Psoas muscle (tissue), 7 donors: ENCODE measurements at regions not wholly inside any gene's neighbourhood (a gene's known extent, or its start where the extent isn't known, plus 50 kb on each side); places are given as distances from the start of the nearest gene placed in this dataset.

Source experiments
- ATAC-seq, 4 donors: fragments of 200-7000 bp; cut with Tn5 transposase; one replicate each; pipeline ENCODE4 v1.9.1; 2020; ENCODE audit warnings: moderate library complexity in 3 of 4, mild to moderate bottlenecking in 2 of 4
- DNase-seq, 2 donors: peaks; one replicate each; pipeline ENCODE4 v3.0.0-alpha.2; 2020
- H3K27ac ChIP-seq: fragments of 200-600 bp; one replicate; pipeline ENCODE4 v1.8.0; 2022
- H3K27me3 ChIP-seq, 3 donors: fragments of 200-600 bp in 1 of 3; one replicate each; pipeline versions ENCODE4 v1.6.1 to v1.8.0; 2013 to 2022; ENCODE audit warnings: low read length in 2 of 3, mild to moderate bottlenecking in 2 of 3, moderate library complexity in 1 of 3; ENCODE audit not compliant: insufficient read depth in 3 of 3
- H3K36me3 ChIP-seq, 2 donors: fragments of 200-600 bp in 1 of 2; one replicate each; pipeline versions ENCODE4 v1.6.1 to v1.8.0; 2013 to 2022; ENCODE audit warnings: low read depth in 1 of 2, mild to moderate bottlenecking in 1 of 2, moderate library complexity in 1 of 2; ENCODE audit not compliant: insufficient read depth in 1 of 2
- H3K4me1 ChIP-seq: fragments of 200-600 bp; one replicate; pipeline ENCODE4 v1.8.0; 2022
- H3K4me3 ChIP-seq: fragments of 200-600 bp; one replicate; pipeline ENCODE4 v1.8.0; 2022; ENCODE audit warnings: mild to moderate bottlenecking
- H3K9me3 ChIP-seq: fragments of 200-600 bp; one replicate; pipeline ENCODE4 v1.8.0; 2022
- CTCF ChIP-seq: fragments of 200-600 bp; IDR thresholded peaks from one replicate; pipeline ENCODE4 v1.8.0; 2022; ENCODE audit warnings: antibody characterized with exemption
- WGBS, 3 donors: extraction: QIAGEN DNeasy Blood & Tissue Kit; methylation state at CpG; one replicate each; pipeline versions ENCODE4 v1.1.6 to v1.1.7; 2013; 5-methylcytosine and 5-hydroxymethylcytosine counted together
- intact Hi-C, 2 donors: fragments of 100-400 bp; cut with DNase I; formaldehyde crosslinking; loops; one replicate each; pipeline versions ENCODE4 v1.11.0 to v1.14.2; 2022
- donor health status: healthy with polysubstance abuse.
- donor health status: DM: no; HTN: no; CAD: no; lungs with moderate emphysema.
- donor health status: Bipolar disorder and iron deficiency.
- donor health status: healthy.
- donor health status: DM: yes; HTN: yes; CAD: no.
- donor health status: DM: no; HTN: no; CAD: no.
- donor health status: DM: yes; HTN: yes; CAD: no.

- Histone ChIP-seq H3K36me3 (no peaks in the 10 kb centered on the region), H3K27ac (no peak overlapping the region), H3K4me1 (no peaks in the 10 kb centered on the region), H3K4me3 (no peak overlapping the region), H3K9me3 (no peaks in the 10 kb centered on the region), H3K27me3 (no peaks in the 10 kb centered on the region)
- DNase-seq (no peak), ATAC-seq (no peak)
- TF ChIP-seq CTCF: no peak
- intact Hi-C loops: loop anchor here (5.0 kb wide), 2 partner anchors 276 to 1146 kb away; partner anchors contain the start of gene PTPRU (in 1 of the 2)
- WGBS, 3 donors: 74 to 79% (median 79%) methylated on average over 12 of the region's 12 CpGs
Observed at GRCh38 chr1:30383221-30383711, 340.1 kb downstream of the MATN1 start.

GRCh38 chr1:30382496-30382895, 340.9 kb downstream of the MATN1 start:
- DNase-seq (no peak), ATAC-seq (no peak)
- Histone ChIP-seq H3K36me3 (no peaks in the 10 kb centered on the region), H3K27ac (no peak overlapping the region), H3K27me3 (peaks cover 0 to 3% (median 0%) of the 10 kb centered on the region in 3 donors), H3K4me1 (no peaks in the 10 kb centered on the region), H3K9me3 (no peaks in the 10 kb centered on the region), H3K4me3 (no peak overlapping the region)
- intact Hi-C loops: loop anchor here (5.0 kb wide), 2 partner anchors 275 to 1145 kb away; partner anchors contain the start of gene PTPRU (in 1 of the 2)
- WGBS, 3 donors: 90 to 94% (median 91%) methylated on average over 2 of the region's 2 CpGs
- TF ChIP-seq CTCF: no peak

GRCh38 chr1:30381671-30382365, 341.6 kb downstream of the MATN1 start:
- 63 to 71% (median 65%) methylated on average over 7 of the region's 7 CpGs for WGBS, 3 donors
- intact Hi-C loops: loop anchor here (2.0 to 5.0 kb wide), 4 partner anchors 275 to 1145 kb away; partner anchors contain the start of gene PTPRU (in 2 of the 2)
- Histone ChIP-seq H3K9me3 (no peaks in the 10 kb centered on the region), H3K36me3 (no peaks in the 10 kb centered on the region), H3K4me1 (no peaks in the 10 kb centered on the region), H3K4me3 (no peak overlapping the region), H3K27ac (no peak overlapping the region), H3K27me3 (peaks cover 0 to 3% (median 0%) of the 10 kb centered on the region in 3 donors)
- no peak for DNase-seq
- no peak for TF ChIP-seq CTCF
- ATAC-seq: no peak

GRCh38 chr1:30381266-30381665, 342.1 kb downstream of the MATN1 start:
- no peak for TF ChIP-seq CTCF
- Histone ChIP-seq H3K36me3 (no peaks in the 10 kb centered on the region), H3K9me3 (no peaks in the 10 kb centered on the region), H3K4me1 (no peaks in the 10 kb centered on the region), H3K27ac (no peak overlapping the region), H3K27me3 (peaks cover 0 to 3% (median 0%) of the 10 kb centered on the region in 3 donors), H3K4me3 (no peak overlapping the region)
- no peak for ATAC-seq
- DNase-seq: no peak
- 48 to 69% (median 51%) methylated on average over 5 of the region's 5 CpGs for WGBS, 3 donors
- intact Hi-C loops: loop anchor here (2.0 to 5.0 kb wide), 4 partner anchors 274 to 1144 kb away; partner anchors contain the start of gene PTPRU (in 2 of the 2)
